CD4-positive, alpha-beta T cell (primary cell): ENCODE measurements at regions not wholly inside any gene's neighbourhood (a gene's known extent, or its start where the extent isn't known, plus 50 kb on each side); places are given as distances from the start of the nearest gene placed in this dataset.

ENCODE experiments used
- ATAC-seq: fragments of 200-7000 bp; cut with Tn5 transposase; one replicate; pipeline ENCODE4 v1.10.0; 2022; ENCODE audit warnings: mild to moderate bottlenecking; ENCODE audit not compliant: poor library complexity
- CTCF ChIA-PET: fragments of 350-600 bp; sonication (Branson Sonifier 250); formaldehyde crosslinking; loops from one replicate; lab custom pipeline; 2021; ENCODE audit warnings: antibody characterized with exemption, inconsistent platforms; lab: Charles Lee
- POLR2A ChIA-PET: fragments of 350-600 bp; sonication (Branson Sonifier 250); formaldehyde crosslinking; loops from one replicate; lab custom pipeline; 2021; ENCODE audit warnings: antibody characterized with exemption, inconsistent platforms; lab: Charles Lee
- DNase-seq, 14 experiments: peaks; one replicate each; pipeline ENCODE4 v3.0.0-alpha.2; 2013 to 2020; ENCODE audit warnings: mixed read lengths in 2 of 14
- H3K27ac ChIP-seq, 2 donors: one replicate each; pipeline versions ENCODE4 v1.5.1 to v1.7.0; 2013; ENCODE audit warnings: low read length in 2 of 2, low read depth in 1 of 2, mild to moderate bottlenecking in 1 of 2
- H3K27me3 ChIP-seq, 2 experiments: 1 replicate in 1 of 2; 2 replicates in 1 of 2; pipeline versions ENCODE4 v1.6.1 to v1.7.0; 2013; ENCODE audit warnings: low read length in 2 of 2, control low read depth in 1 of 2, mild to moderate bottlenecking in 1 of 2, moderate library complexity in 1 of 2; ENCODE audit not compliant: insufficient read depth in 2 of 2, control insufficient read depth in 1 of 2
- H3K36me3 ChIP-seq: one replicate; pipeline ENCODE4 v1.6.1; 2013; ENCODE audit warnings: low read length, control low read depth; ENCODE audit not compliant: insufficient read depth
- H3K4me1 ChIP-seq: one replicate; pipeline ENCODE4 v1.6.1; 2013; ENCODE audit warnings: low read length, control low read depth; ENCODE audit not compliant: insufficient read depth
- H3K4me3 ChIP-seq: one replicate; pipeline ENCODE4 v1.5.1; 2013; ENCODE audit warnings: mild to moderate bottlenecking, low read length, moderate library complexity
- H3K9me3 ChIP-seq, 2 experiments: 1 replicate in 1 of 2; 2 replicates in 1 of 2; pipeline versions ENCODE4 v1.6.1 to v1.7.0; 2013; ENCODE audit warnings: low read length in 2 of 2, mild to moderate bottlenecking in 2 of 2, control low read depth in 1 of 2, moderate library complexity in 1 of 2; ENCODE audit not compliant: control insufficient read depth in 1 of 2, insufficient read depth in 1 of 2
- H3K27ac Mint-ChIP-seq: one replicate; pipeline ENCODE4 v1.8.0; 2020; ENCODE audit warnings: mixed read lengths
- H3K27me3 Mint-ChIP-seq: one replicate; pipeline ENCODE4 v1.8.0; 2021; ENCODE audit warnings: mixed read lengths
- H3K36me3 Mint-ChIP-seq: one replicate; pipeline ENCODE4 v1.8.0; 2021; ENCODE audit warnings: low read depth, mixed read lengths
- H3K4me1 Mint-ChIP-seq: one replicate; pipeline ENCODE4 v1.8.0; 2021; ENCODE audit warnings: low read depth, mixed read lengths
- H3K4me3 Mint-ChIP-seq: one replicate; pipeline ENCODE4 v1.8.0; 2020; ENCODE audit warnings: mild to moderate bottlenecking, mixed read lengths
- H3K9me3 Mint-ChIP-seq: one replicate; pipeline ENCODE4 v1.8.0; 2020; ENCODE audit warnings: mixed read lengths
- intact Hi-C, 2 experiments: fragments of 100-400 bp; cut with DNase I in 1 of 2; cut with micrococcal nuclease in 1 of 2; formaldehyde crosslinking; loops; one replicate each; pipeline versions ENCODE4 v1.15.1 to v1.9.0; 2023 to 2025; cut with DNase I, micrococcal nuclease
- TF ChIP-seq, protein P1 (sequence below): fragments of 200-600 bp; IDR thresholded peaks from one replicate; pipeline ENCODE4 v1.8.0; 2022; ENCODE audit warnings: antibody characterized with exemption, mild to moderate bottlenecking

DNA sequence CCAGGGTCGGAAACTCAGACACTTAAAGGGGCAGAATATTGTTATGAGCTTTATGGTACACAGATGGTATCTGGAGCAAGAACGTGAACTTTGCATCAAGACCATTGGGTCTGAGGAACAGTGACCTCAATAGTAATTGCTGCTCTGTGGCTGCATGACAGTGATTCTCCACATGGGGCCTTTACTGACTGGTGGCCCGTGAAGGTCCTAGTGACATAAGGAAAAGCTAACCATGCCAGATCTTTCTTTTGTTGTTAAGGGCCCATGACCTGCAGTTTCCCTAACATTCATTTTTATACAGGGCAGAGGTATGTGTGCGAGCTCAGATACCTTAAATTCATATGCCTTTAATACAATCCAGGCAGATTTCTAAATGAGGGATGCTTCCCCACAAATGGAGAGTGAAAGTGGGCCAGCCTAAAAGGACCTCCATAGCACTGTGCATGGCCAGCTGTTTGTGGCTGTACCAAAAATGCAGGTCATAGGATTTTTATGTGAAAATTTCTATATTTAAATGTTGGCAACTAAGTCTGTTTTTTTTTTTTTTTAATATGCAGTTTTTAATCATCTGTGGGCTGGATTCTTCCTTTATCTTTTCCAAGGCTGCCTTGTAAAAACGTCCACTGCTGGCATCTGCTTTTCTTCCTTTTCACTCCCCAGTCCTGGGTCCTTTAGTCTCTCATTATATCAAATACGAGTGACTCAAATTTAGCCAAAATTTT is 188.0 kb upstream of the IL12A start:
- Mint-ChIP-seq H3K4me3 (no peak overlapping the region), H3K27me3 (no peaks in the 10 kb centered on the region), H3K36me3 (no peaks in the 10 kb centered on the region), H3K4me1 (no peaks in the 10 kb centered on the region), H3K27ac (no peak overlapping the region), H3K9me3 (no peaks in the 10 kb centered on the region)
- DNase-seq (no peak), ATAC-seq (no peak)
- Histone ChIP-seq H3K36me3 (no peaks in the 10 kb centered on the region), H3K27ac (no peak overlapping the region), H3K4me3 (no peak overlapping the region), H3K9me3 (no peaks in the 10 kb centered on the region), H3K4me1 (no peaks in the 10 kb centered on the region), H3K27me3 (no peaks in the 10 kb centered on the region)
- CTCF ChIA-PET = no interaction called here
- intact Hi-C loops = no loop called here
- TF ChIP-seq, protein P1, sequence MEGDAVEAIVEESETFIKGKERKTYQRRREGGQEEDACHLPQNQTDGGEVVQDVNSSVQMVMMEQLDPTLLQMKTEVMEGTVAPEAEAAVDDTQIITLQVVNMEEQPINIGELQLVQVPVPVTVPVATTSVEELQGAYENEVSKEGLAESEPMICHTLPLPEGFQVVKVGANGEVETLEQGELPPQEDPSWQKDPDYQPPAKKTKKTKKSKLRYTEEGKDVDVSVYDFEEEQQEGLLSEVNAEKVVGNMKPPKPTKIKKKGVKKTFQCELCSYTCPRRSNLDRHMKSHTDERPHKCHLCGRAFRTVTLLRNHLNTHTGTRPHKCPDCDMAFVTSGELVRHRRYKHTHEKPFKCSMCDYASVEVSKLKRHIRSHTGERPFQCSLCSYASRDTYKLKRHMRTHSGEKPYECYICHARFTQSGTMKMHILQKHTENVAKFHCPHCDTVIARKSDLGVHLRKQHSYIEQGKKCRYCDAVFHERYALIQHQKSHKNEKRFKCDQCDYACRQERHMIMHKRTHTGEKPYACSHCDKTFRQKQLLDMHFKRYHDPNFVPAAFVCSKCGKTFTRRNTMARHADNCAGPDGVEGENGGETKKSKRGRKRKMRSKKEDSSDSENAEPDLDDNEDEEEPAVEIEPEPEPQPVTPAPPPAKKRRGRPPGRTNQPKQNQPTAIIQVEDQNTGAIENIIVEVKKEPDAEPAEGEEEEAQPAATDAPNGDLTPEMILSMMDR = no peak
- POLR2A ChIA-PET = no interaction called here

GRCh38 chr3:159802864-159803263 is 185.8 kb upstream of the IL12A start:
- Mint-ChIP-seq H3K27me3 (no peaks in the 10 kb centered on the region), H3K36me3 (no peaks in the 10 kb centered on the region), H3K27ac (no peak overlapping the region), H3K4me3 (no peak overlapping the region), H3K9me3 (no peaks in the 10 kb centered on the region), H3K4me1 (no peaks in the 10 kb centered on the region)
- no peak for ATAC-seq
- Histone ChIP-seq H3K9me3 (no peaks in the 10 kb centered on the region), H3K36me3 (no peaks in the 10 kb centered on the region), H3K27ac (no peak overlapping the region), H3K4me1 (no peaks in the 10 kb centered on the region), H3K27me3 (no peaks in the 10 kb centered on the region), H3K4me3 (no peak overlapping the region)
- ChIA-PET POLR2A (no interaction called here), CTCF (no interaction called here)
- no peak for DNase-seq
- TF ChIP-seq, protein P1 = no peak
- intact Hi-C loops = no loop called here

DNA sequence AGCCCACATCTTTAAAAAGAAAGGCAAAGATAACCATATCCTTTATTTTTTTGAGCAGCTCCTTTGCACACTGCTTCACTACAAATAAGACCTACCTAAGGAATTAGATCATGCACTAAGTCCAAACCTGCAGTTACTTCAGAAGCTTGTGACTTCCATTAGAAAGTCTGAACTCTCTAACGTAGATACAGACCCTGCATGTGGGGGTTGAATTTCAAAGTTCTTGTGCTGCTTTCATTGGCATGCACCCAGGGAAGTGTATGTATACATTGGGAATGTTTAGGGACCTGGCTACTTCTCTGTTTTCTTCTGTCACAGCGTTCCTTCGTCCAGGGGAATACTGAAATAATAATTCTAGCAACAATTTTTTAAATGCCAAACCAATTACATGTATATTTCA is 185.2 kb upstream of the IL12A start:
- Histone ChIP-seq H3K9me3 (no peaks in the 10 kb centered on the region), H3K4me1 (no peaks in the 10 kb centered on the region), H3K36me3 (no peaks in the 10 kb centered on the region), H3K27ac (no peak overlapping the region), H3K4me3 (no peak overlapping the region), H3K27me3 (no peaks in the 10 kb centered on the region)
- ATAC-seq (no peak), DNase-seq (no peak)
- H3K27me3 Mint-ChIP-seq = no peaks in the 10 kb centered on the region
- TF ChIP-seq, protein P1 = no peak
- H3K27ac Mint-ChIP-seq = no peak overlapping the region
- H3K4me1 Mint-ChIP-seq = no peaks in the 10 kb centered on the region
- POLR2A ChIA-PET = no interaction called here
- H3K9me3 Mint-ChIP-seq = no peaks in the 10 kb centered on the region
- intact Hi-C loops = no loop called here
- no peaks in the 10 kb centered on the region for H3K36me3 Mint-ChIP-seq
- CTCF ChIA-PET = no interaction called here
- H3K4me3 Mint-ChIP-seq = no peak overlapping the region
